HEK293 (cell line): ENCODE measurements at regions not wholly inside any gene's neighbourhood (a gene's known extent, or its start where the extent isn't known, plus 50 kb on each side); places are given as distances from the start of the nearest gene placed in this dataset.

ENCODE experiments used
- CTCF ChIA-PET: fragments of 350-600 bp; formaldehyde crosslinking; extraction: SDS; loops from one replicate; lab custom pipeline; 2021; ENCODE audit warnings: antibody characterized with exemption; lab: Yijun Ruan, JAX
- POLR2A ChIA-PET: fragments of 300-600 bp; formaldehyde crosslinking; extraction: SDS; loops from one replicate; lab custom pipeline; 2020; ENCODE audit warnings: antibody characterized with exemption, inconsistent platforms; lab: Yijun Ruan, JAX
- H3K27ac ChIP-seq: fragments of 200-500 bp; sonication (Bioruptor generic); 2 replicates; pipeline ENCODE4 v1.5.1; 2014; ENCODE audit warnings: low read depth, low read length, control low read depth, inconsistent platforms; ENCODE audit errors: extremely low read depth
- H3K36me3 ChIP-seq, 2 experiments: fragments of 200-500 bp in 1 of 2; sonication (Bioruptor generic) in 1 of 2; 1 replicate in 1 of 2; 2 replicates in 1 of 2; pipeline ENCODE4 v1.5.1; 2014 to 2017; ENCODE audit warnings: inconsistent platforms in 2 of 2, low read length in 2 of 2; ENCODE audit not compliant: control insufficient read depth in 2 of 2, insufficient read depth in 1 of 2
- H3K4me1 ChIP-seq: fragments of 200-500 bp; sonication (Bioruptor generic); 2 replicates; pipeline ENCODE4 v1.5.1; 2014; ENCODE audit warnings: mild to moderate bottlenecking, low read length, inconsistent platforms; ENCODE audit not compliant: control insufficient read depth, insufficient read depth
- H3K4me3 ChIP-seq: 2 replicates; pipeline ENCODE4 v1.5.1; 2011; ENCODE audit warnings: low read depth, mild to moderate bottlenecking, control low read depth, low read length, moderate library complexity
- H3K9me3 ChIP-seq: fragments of 200-500 bp; sonication (Bioruptor generic); 2 replicates; pipeline ENCODE4 v1.5.1; 2014; ENCODE audit warnings: low read depth, low read length, inconsistent platforms; ENCODE audit not compliant: control insufficient read depth, insufficient read depth
- BCL6B ChIP-seq: fragments of 450-650 bp; formaldehyde crosslinking; IDR thresholded peaks from 2 replicates; pipeline ENCODE4 v1.5.1; 2017; ENCODE audit warnings: missing biosample characterization, missing genetic modification characterization
- EGR2 ChIP-seq: fragments of 450-650 bp; formaldehyde crosslinking; IDR thresholded peaks from 2 replicates; pipeline ENCODE4 v1.5.1; 2016; ENCODE audit warnings: low read depth, missing biosample characterization, missing genetic modification characterization
- KLF7 ChIP-seq: fragments of 450-650 bp; formaldehyde crosslinking; IDR thresholded peaks from 2 replicates; pipeline ENCODE4 v1.5.1; 2016; ENCODE audit warnings: missing biosample characterization, missing genetic modification characterization, borderline replicate concordance
- MYNN ChIP-seq: fragments of 450-650 bp; formaldehyde crosslinking; IDR thresholded peaks from 2 replicates; pipeline ENCODE4 v1.5.1; 2016; ENCODE audit warnings: missing biosample characterization, missing genetic modification characterization, borderline replicate concordance
- PATZ1 ChIP-seq: fragments of 450-650 bp; formaldehyde crosslinking; IDR thresholded peaks from 2 replicates; pipeline ENCODE4 v1.5.1; 2016; ENCODE audit warnings: missing biosample characterization, missing genetic modification characterization
- SETDB1 ChIP-seq: IDR thresholded peaks from one replicate; pipeline ENCODE4 v1.6.1; 2017; ENCODE audit warnings: mild to moderate bottlenecking, low read length, moderate library complexity, mixed read lengths; ENCODE audit not compliant: insufficient read length
- ZBTB11 ChIP-seq: fragments of 450-650 bp; formaldehyde crosslinking; conservative IDR thresholded peaks from 2 replicates; pipeline ENCODE4 v1.5.1; 2016; ENCODE audit warnings: low read depth, missing biosample characterization, missing genetic modification characterization
- ZNF114 ChIP-seq: fragments of 450-650 bp; formaldehyde crosslinking; IDR thresholded peaks from 2 replicates; pipeline ENCODE4 v1.5.0; 2017; ENCODE audit warnings: missing biosample characterization, missing genetic modification characterization
- ZNF155 ChIP-seq: fragments of 450-650 bp; formaldehyde crosslinking; IDR thresholded peaks from 2 replicates; pipeline ENCODE4 v1.5.1; 2016; ENCODE audit warnings: missing biosample characterization, missing genetic modification characterization
- ZNF2 ChIP-seq: fragments of 450-650 bp; formaldehyde crosslinking; IDR thresholded peaks from 2 replicates; pipeline ENCODE4 v1.5.1; 2016; ENCODE audit warnings: missing biosample characterization, missing genetic modification characterization
- ZNF426 ChIP-seq: fragments of 450-650 bp; formaldehyde crosslinking; IDR thresholded peaks from 2 replicates; pipeline ENCODE4 v1.5.1; 2017; ENCODE audit warnings: missing biosample characterization, missing genetic modification characterization, mild to moderate bottlenecking, inconsistent platforms, moderate library complexity
- ZNF473 ChIP-seq: fragments of 450-650 bp; formaldehyde crosslinking; IDR thresholded peaks from 2 replicates; pipeline ENCODE4 v1.5.1; 2017; ENCODE audit warnings: missing biosample characterization, missing genetic modification characterization
- ZNF513 ChIP-seq: fragments of 450-650 bp; IDR thresholded peaks from 2 replicates; pipeline ENCODE4 v1.5.1; 2018; ENCODE audit warnings: missing biosample characterization, missing genetic modification characterization
- ZNF692 ChIP-seq: fragments of 450-650 bp; formaldehyde crosslinking; IDR thresholded peaks from 2 replicates; pipeline ENCODE4 v1.5.1; 2016; ENCODE audit warnings: missing biosample characterization, missing genetic modification characterization
- ZSCAN30 ChIP-seq: fragments of 450-650 bp; IDR thresholded peaks from 2 replicates; pipeline ENCODE4 v1.5.1; 2018; ENCODE audit warnings: missing biosample characterization, mild to moderate bottlenecking, missing genetic modification characterization, moderate library complexity

GRCh38 chr3:54042259-54042823, 80.0 kb upstream of the CACNA2D3 start (continued):
- TF ChIP-seq ZBTB11 (tag by site-specific recombination), result no peak
- no peak for TF ChIP-seq ZSCAN30 (tag by site-specific recombination)
- no peak for TF ChIP-seq EGR2 (tag by site-specific recombination)
- no peak for TF ChIP-seq BCL6B (tag by site-specific recombination)

- H3K36me3 ChIP-seq, result peaks cover 0 to 9% of the 10 kb centered on the region in 2 experiments; a peak in 1 of 3 replicates
- no peak overlapping the region for H3K4me3 ChIP-seq
- no peak overlapping the region for H3K27ac ChIP-seq
- TF ChIP-seq PATZ1 (tag by site-specific recombination) (no peak), ZBTB11 (tag by site-specific recombination) (no peak), ZNF155 (tag by site-specific recombination) (no peak), ZNF426 (tag by site-specific recombination) (no peak), ZNF513 (tag by site-specific recombination) (no peak), MYNN (no peak), ZNF114 (tag by site-specific recombination) (no peak), KLF7 (no peak), ZNF473 (no peak), ZNF692 (tag by site-specific recombination) (no peak), ZNF2 (no peak), SETDB1 (no peak)
- no peaks in the 10 kb centered on the region for H3K9me3 ChIP-seq
- no peaks in the 10 kb centered on the region; the same call in 1 of the 2 replicates for H3K4me1 ChIP-seq
- POLR2A ChIA-PET, result no interaction called here
- CTCF ChIA-PET, result no interaction called here
Observed at GRCh38 chr3:54040476-54040875, 81.9 kb upstream of the CACNA2D3 start.
